HL-60 (cell line): ENCODE measurements at regions not wholly inside any gene's neighbourhood (a gene's known extent, or its start where the extent isn't known, plus 50 kb on each side); places are given as distances from the start of the nearest gene placed in this dataset.

ENCODE experiments used
- CTCF ChIP-seq: IDR thresholded peaks from one replicate; pipeline ENCODE4 v1.5.1; 2011; ENCODE audit warnings: low read length, control low read depth, inconsistent platforms; ENCODE audit not compliant: insufficient read depth
- GABPA ChIP-seq: IDR thresholded peaks from 2 replicates; pipeline ENCODE4 v1.6.1; 2012; ENCODE audit warnings: low read depth
- POLR2AphosphoS5 ChIP-seq: IDR thresholded peaks from 2 replicates; pipeline ENCODE4 v1.6.1; 2012; ENCODE audit warnings: low read depth
- REST ChIP-seq: IDR thresholded peaks from 2 replicates; pipeline ENCODE4 v1.6.1; 2012; ENCODE audit warnings: low read depth; ENCODE audit not compliant: insufficient replicate concordance

- TF ChIP-seq CTCF (no peak), POLR2AphosphoS5 (no peak), GABPA (no peak), REST (no peak)
These were observed 143.0 kb downstream of the RPS24 start for GRCh38 chr10:78176320-78177317.
